SK-N-SH treated with all-trans-retinoic acid at 6 μM for 48 hours (cell line): ENCODE measurements at regions not wholly inside any gene's neighbourhood (a gene's known extent, or its start where the extent isn't known, plus 50 kb on each side); places are given as distances from the start of the nearest gene placed in this dataset.

Experiments
- ATAC-seq: fragments of 200-7000 bp; cut with Tn5 transposase; 3 replicates; pipeline ENCODE4 v1.9.1; 2020; ENCODE audit warnings: mild to moderate bottlenecking, moderate library complexity
- ARNTL ChIP-seq: fragments of 450-650 bp; formaldehyde crosslinking; IDR thresholded peaks from 2 replicates; pipeline ENCODE4 v1.5.0; 2020; ENCODE audit warnings: low read depth, mild to moderate bottlenecking, moderate library complexity, borderline replicate concordance
- BACH2 ChIP-seq: fragments of 250-450 bp; sonication (Bioruptor Pico); IDR thresholded peaks from 2 replicates; pipeline ENCODE4 v1.9.0; 2021; ENCODE audit warnings: mild to moderate bottlenecking, borderline replicate concordance
- CREB5 ChIP-seq: fragments of 250-450 bp; sonication (Bioruptor Pico); IDR thresholded peaks from 2 replicates; pipeline ENCODE4 v1.5.1; 2020; ENCODE audit warnings: low read depth, mild to moderate bottlenecking, moderate library complexity
- CSDC2 ChIP-seq: fragments of 250-450 bp; sonication (Bioruptor Pico); IDR thresholded peaks from 2 replicates; pipeline ENCODE4 v1.5.0; 2020; ENCODE audit warnings: mild to moderate bottlenecking, moderate library complexity
- CSRNP3 ChIP-seq: fragments of 250-450 bp; sonication (Bioruptor Pico); IDR thresholded peaks from 2 replicates; pipeline ENCODE4 v1.5.1; 2021; ENCODE audit warnings: mild to moderate bottlenecking, moderate library complexity
- ESRRG ChIP-seq: fragments of 250-450 bp; sonication (Bioruptor Pico); IDR thresholded peaks from 2 replicates; pipeline ENCODE4 v1.6.1; 2021; ENCODE audit warnings: mild to moderate bottlenecking
- OSR1 ChIP-seq: fragments of 250-450 bp; sonication (Bioruptor Pico); IDR thresholded peaks from 2 replicates; pipeline ENCODE4 v1.8.0; 2022; ENCODE audit warnings: moderate library complexity, mild to moderate bottlenecking, inconsistent platforms
- PATZ1 ChIP-seq: fragments of 250-450 bp; sonication (Bioruptor Pico); IDR thresholded peaks from 2 replicates; pipeline ENCODE4 v1.8.0; 2020; ENCODE audit warnings: mild to moderate bottlenecking, moderate library complexity, borderline replicate concordance
- POU6F1 ChIP-seq: fragments of 250-450 bp; sonication (Bioruptor Pico); IDR thresholded peaks from 2 replicates; pipeline ENCODE4 v1.8.0; 2021; ENCODE audit warnings: low read depth, mild to moderate bottlenecking, moderate library complexity, borderline replicate concordance
- RARB ChIP-seq: fragments of 250-450 bp; sonication (Bioruptor Pico); IDR thresholded peaks from 2 replicates; pipeline ENCODE4 v1.8.0; 2021; ENCODE audit warnings: mild to moderate bottlenecking, moderate library complexity
- SNAI2 ChIP-seq: fragments of 250-450 bp; sonication (Bioruptor Pico); IDR thresholded peaks from 2 replicates; pipeline ENCODE4 v1.5.0; 2020; ENCODE audit warnings: mild to moderate bottlenecking, moderate library complexity
- TCF4 ChIP-seq: fragments of 250-450 bp; sonication (Bioruptor Pico); IDR thresholded peaks from 2 replicates; pipeline ENCODE4 v1.8.0; 2021; ENCODE audit warnings: mild to moderate bottlenecking, moderate library complexity, borderline replicate concordance
- TOX ChIP-seq: fragments of 250-450 bp; sonication (Bioruptor Pico); IDR thresholded peaks from 2 replicates; pipeline ENCODE4 v1.8.0; 2021; ENCODE audit warnings: mild to moderate bottlenecking, moderate library complexity, borderline replicate concordance
- TSHZ2 ChIP-seq: fragments of 250-450 bp; sonication (Bioruptor Pico); IDR thresholded peaks from 2 replicates; pipeline ENCODE4 v1.5.0; 2020; ENCODE audit warnings: mild to moderate bottlenecking, moderate library complexity
- ZFP3 ChIP-seq: fragments of 250-450 bp; sonication (Bioruptor Pico); IDR thresholded peaks from 2 replicates; pipeline ENCODE4 v1.5.0; 2020; ENCODE audit warnings: mild to moderate bottlenecking, moderate library complexity
- ZFP30 ChIP-seq: fragments of 450-650 bp; formaldehyde crosslinking; IDR thresholded peaks from 2 replicates; pipeline ENCODE4 v1.5.0; 2022; ENCODE audit warnings: mild to moderate bottlenecking, moderate library complexity
- ZNF8 ChIP-seq: fragments of 450-650 bp; formaldehyde crosslinking; IDR thresholded peaks from 2 replicates; pipeline ENCODE4 v1.5.0; 2020; ENCODE audit warnings: mild to moderate bottlenecking, moderate library complexity

GRCh38 chr10:131615150-131615549 is 285.7 kb upstream of the PPP2R2D start:
- no peak for ATAC-seq
- no peak for TF ChIP-seq RARB (CRISPR knock-in tag)

- ATAC-seq = no peak
- no peak for TF ChIP-seq ZFP3 (CRISPR knock-in tag)
- no peak for TF ChIP-seq POU6F1 (CRISPR knock-in tag)
- TF ChIP-seq OSR1 (CRISPR knock-in tag) = no peak
- TF ChIP-seq ARNTL (CRISPR knock-in tag) = no peak
Observed at GRCh38 chr10:131616040-131616439, 284.8 kb upstream of the PPP2R2D start.

- no peak for TF ChIP-seq ZFP3 (CRISPR knock-in tag)
- no peak for ATAC-seq
Observed at GRCh38 chr10:131617113-131617858, 283.5 kb upstream of the PPP2R2D start.

- no peak for ATAC-seq
- TF ChIP-seq TOX (CRISPR knock-in tag) (no peak), ESRRG (CRISPR knock-in tag) (no peak), CREB5 (CRISPR knock-in tag) (no peak), CSRNP3 (CRISPR knock-in tag) (no peak), PATZ1 (CRISPR knock-in tag) (no peak), CSDC2 (no peak), TCF4 (no peak), RARB (CRISPR knock-in tag) (no peak), SNAI2 (CRISPR knock-in tag) (no peak), BACH2 (CRISPR knock-in tag) (no peak), OSR1 (CRISPR knock-in tag) (no peak), ZNF8 (no peak), POU6F1 (CRISPR knock-in tag) (no peak), ZFP3 (CRISPR knock-in tag) (no peak), TSHZ2 (CRISPR knock-in tag) (no peak), ZFP30 (CRISPR knock-in tag) (no peak)
Observed at GRCh38 chr10:131618587-131619267, 282.1 kb upstream of the PPP2R2D start.
